ENCODE measurements at regions not wholly inside any gene's neighbourhood (a gene's known extent, or its start where the extent isn't known, plus 50 kb on each side); places are given as distances from the start of the nearest gene placed in this dataset.

DNA sequence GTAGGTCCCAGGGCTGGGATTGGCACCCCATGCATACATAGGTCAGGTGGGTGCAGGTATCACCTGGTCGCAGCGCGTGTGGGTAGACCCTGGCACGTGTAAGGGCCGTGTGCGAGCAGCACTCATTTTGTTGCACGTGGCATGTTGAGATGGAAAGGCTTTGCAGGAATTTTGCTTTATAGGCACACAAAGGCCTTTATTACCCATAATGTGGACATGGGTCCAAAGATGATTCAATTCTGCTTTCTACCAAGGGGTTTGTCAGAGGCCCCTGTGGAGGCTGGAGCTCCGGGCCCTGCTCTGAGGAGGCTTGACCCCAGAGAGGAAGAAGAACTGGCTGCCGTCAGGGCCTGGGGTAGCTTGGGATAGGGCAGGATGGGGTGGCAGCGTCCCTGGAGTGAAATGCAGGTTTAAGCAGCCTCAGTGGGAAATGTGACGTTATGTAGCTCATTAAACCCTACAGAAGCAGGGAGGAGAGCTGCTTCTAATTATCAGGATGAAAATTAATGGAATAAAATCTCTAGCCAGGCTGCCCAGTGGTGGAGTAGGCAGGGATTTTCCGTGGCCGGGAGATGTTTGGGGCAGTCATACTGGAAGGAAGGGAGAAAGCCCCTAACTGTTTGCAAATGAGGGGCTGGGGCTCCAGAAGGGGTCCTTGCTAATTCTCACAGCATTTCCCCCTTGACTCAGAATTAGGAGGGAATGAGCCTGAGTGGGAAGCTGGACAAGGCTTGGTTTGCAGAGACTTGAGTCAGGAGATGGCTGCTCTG is 103.3 kb upstream of the PITX1 start:
- TF ChIP-seq, protein P1, sequence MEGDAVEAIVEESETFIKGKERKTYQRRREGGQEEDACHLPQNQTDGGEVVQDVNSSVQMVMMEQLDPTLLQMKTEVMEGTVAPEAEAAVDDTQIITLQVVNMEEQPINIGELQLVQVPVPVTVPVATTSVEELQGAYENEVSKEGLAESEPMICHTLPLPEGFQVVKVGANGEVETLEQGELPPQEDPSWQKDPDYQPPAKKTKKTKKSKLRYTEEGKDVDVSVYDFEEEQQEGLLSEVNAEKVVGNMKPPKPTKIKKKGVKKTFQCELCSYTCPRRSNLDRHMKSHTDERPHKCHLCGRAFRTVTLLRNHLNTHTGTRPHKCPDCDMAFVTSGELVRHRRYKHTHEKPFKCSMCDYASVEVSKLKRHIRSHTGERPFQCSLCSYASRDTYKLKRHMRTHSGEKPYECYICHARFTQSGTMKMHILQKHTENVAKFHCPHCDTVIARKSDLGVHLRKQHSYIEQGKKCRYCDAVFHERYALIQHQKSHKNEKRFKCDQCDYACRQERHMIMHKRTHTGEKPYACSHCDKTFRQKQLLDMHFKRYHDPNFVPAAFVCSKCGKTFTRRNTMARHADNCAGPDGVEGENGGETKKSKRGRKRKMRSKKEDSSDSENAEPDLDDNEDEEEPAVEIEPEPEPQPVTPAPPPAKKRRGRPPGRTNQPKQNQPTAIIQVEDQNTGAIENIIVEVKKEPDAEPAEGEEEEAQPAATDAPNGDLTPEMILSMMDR (IDR thresholded peaks at IDR 0.05; ENCODE audit: insufficient read depth, low read depth, low read length) = no peak
- DNase-seq (ENCODE audit: low read depth) = no peak
- ChIA-PET CTCF (no interaction called here), POLR2A (no interaction called here)
- H3K36me3 ChIP-seq (ENCODE audit: control insufficient read depth, insufficient read depth, low read length) = no peaks in the 10 kb centered on the region
- H3K27me3 ChIP-seq (ENCODE audit: control insufficient read depth, insufficient read depth, low read length) = no peaks in the 10 kb centered on the region
- H3K4me3 ChIP-seq (ENCODE audit: low read depth, low read length) = no peak overlapping the region

DNA sequence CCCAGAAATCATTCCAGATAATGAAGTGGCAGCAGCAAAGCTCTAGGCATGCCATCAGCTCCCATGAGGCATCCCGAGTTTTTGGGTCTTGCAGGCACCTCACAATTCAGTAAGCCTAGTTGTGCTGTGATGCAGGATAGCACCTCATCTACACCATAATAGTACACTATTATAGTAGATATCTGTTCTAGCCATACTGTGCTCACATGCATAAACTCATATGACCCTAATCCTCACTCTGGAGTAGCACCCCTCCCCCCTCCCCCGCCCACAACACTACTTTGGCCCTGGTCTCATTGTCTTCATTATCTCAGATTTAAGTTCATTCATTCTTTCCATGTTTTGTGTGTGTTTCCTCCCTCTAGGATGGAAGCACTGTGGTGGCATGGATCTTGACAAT is 102.5 kb upstream of the PITX1 start:
- ChIA-PET CTCF (no interaction called here), POLR2A (no interaction called here)
- H3K4me3 ChIP-seq (ENCODE audit: low read depth, low read length) = no peak overlapping the region
- TF ChIP-seq, protein P1 (IDR thresholded peaks at IDR 0.05; ENCODE audit: insufficient read depth, low read depth, low read length) = no peak
- no peak for DNase-seq (ENCODE audit: low read depth)
- H3K36me3 ChIP-seq (ENCODE audit: control insufficient read depth, insufficient read depth, low read length) = no peaks in the 10 kb centered on the region
- no peaks in the 10 kb centered on the region for H3K27me3 ChIP-seq (ENCODE audit: control insufficient read depth, insufficient read depth, low read length)

DNA sequence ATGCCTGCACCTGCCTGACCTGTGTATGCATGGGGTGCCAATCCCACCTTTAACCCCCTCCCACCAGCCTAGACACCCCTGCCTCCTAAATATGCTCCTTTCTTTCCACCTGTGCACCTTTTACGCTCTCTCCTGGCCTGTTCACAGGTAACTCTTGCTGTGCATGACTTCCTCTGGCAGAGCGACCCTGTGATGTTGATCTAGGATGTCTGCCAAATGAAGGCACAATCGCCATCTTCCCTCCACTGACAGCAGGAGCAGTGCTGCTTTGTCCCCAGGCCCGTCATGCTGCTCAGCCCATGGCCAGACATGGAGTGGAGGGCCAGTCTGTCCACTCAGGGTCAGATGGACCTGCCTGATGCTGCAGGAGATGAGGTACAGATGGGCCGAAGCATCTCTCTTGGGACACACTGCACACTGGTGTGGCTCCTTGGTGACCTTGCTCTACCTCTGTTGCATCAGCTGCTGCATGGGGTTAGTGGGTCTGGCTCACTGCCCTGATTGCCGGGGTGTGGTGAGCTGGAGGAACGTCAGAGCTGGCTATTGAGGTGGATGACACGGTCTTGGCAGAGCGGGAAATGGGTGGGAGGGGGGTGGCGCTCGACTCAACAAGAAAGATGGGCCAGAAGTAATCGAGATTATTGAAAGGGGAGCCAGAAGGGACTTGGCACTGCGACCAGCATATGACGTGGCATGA is 101.7 kb upstream of the PITX1 start:
- no peak overlapping the region for H3K4me3 ChIP-seq (ENCODE audit: low read depth, low read length)
- ChIA-PET CTCF (no interaction called here), POLR2A (no interaction called here)
- no peaks in the 10 kb centered on the region for H3K36me3 ChIP-seq (ENCODE audit: control insufficient read depth, insufficient read depth, low read length)
- no peak for DNase-seq (ENCODE audit: low read depth)
- TF ChIP-seq, protein P1 (IDR thresholded peaks at IDR 0.05; ENCODE audit: insufficient read depth, low read depth, low read length) = no peak
- H3K27me3 ChIP-seq (ENCODE audit: control insufficient read depth, insufficient read depth, low read length) = no peaks in the 10 kb centered on the region

DNA sequence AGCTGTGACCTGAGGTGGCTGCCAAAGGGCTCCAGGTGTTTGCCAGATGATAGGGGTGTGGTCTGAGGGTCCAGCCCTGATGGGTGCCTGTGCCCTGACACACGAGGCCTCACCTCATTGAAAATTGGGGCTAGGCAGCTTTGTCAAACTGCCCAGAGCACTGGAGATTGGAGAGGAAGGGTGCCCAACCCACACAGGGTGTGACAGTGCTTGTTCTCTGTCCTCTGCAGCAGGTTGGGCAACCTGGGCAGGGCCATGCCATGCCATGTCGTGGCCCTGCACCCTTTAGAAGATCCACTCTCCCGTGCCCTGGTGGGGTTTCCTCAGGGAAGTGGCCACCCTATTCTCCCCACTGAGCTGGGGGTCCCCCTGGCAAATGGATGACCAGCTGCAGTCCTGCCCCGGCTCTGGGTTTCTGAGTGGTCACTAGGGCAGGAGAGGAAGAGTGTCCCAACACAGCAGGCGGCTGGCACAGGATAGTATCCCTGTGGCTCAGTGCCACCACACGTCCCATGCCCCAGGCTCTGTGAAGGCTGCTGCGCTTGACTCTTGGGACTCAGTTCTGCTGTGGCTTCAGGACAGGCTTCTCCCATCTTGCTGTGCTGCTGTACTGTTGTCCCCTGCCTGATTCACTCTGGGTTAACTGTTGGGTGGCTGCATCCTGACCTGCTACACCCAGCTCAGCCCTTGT is 100.8 kb upstream of the PITX1 start:
- no peak for DNase-seq (ENCODE audit: low read depth)
- Histone ChIP-seq H3K4me3 (ENCODE audit: low read depth, low read length) (no peak overlapping the region), H3K36me3 (ENCODE audit: control insufficient read depth, insufficient read depth, low read length) (no peaks in the 10 kb centered on the region), H3K27me3 (ENCODE audit: control insufficient read depth, insufficient read depth, low read length) (no peaks in the 10 kb centered on the region)
- ChIA-PET POLR2A (no interaction called here), CTCF (no interaction called here)
- TF ChIP-seq, protein P1 (IDR thresholded peaks at IDR 0.05; ENCODE audit: insufficient read depth, low read depth, low read length) = no peak

Data from BJ (cell line).